GM12878 (cell line): ENCODE measurements at regions not wholly inside any gene's neighbourhood (a gene's known extent, or its start where the extent isn't known, plus 50 kb on each side); places are given as distances from the start of the nearest gene placed in this dataset.

Experiments
- ATAC-seq: fragments of 200-7000 bp; cut with Tn5 transposase; 3 replicates; pipeline ENCODE4 v1.9.1; 2020; ENCODE audit warnings: mild to moderate bottlenecking, moderate library complexity
- BruUV-seq: library from RNA; stranded (reverse); fragments of 400-500 nt; replicated peaks from 2 replicates; lab custom pipeline; 2021; lab: Mats Ljungman, UMichigan
- CTCF ChIA-PET: fragments of 300-600 bp; sonication (Branson Sonifier 250); formaldehyde crosslinking; extraction: SDS; loops from one replicate; lab custom pipeline; 2021; ENCODE audit warnings: inconsistent platforms; lab: Yijun Ruan, JAX
- POLR2A ChIA-PET: fragments of 350-600 bp; formaldehyde crosslinking; extraction: SDS; loops from one replicate; lab custom pipeline; 2021; ENCODE audit warnings: inconsistent platforms; lab: Charles Lee
- RAD21 ChIA-PET: fragments of 300-600 bp; sonication (Branson Sonifier 250); formaldehyde crosslinking; loops from one replicate; lab custom pipeline; 2023; ENCODE audit warnings: antibody characterized with exemption; ENCODE audit not compliant: unreplicated experiment; lab: Charles Lee
- SMC1A ChIA-PET: fragments of 300-600 bp; sonication (Branson Sonifier 250); formaldehyde crosslinking; loops from one replicate; lab custom pipeline; 2023; ENCODE audit not compliant: unreplicated experiment, uncharacterized antibody; lab: Charles Lee
- DNase-seq: peaks from one replicate; pipeline ENCODE4 v3.0.0-alpha.2; 2011; ENCODE audit warnings: low read depth, low spot score
- FAIRE-seq: peaks from 3 replicates; lab custom pipeline; 2011; peaks lifted over from hg19 to GRCh38; lab: Jason Lieb, UNC
- H2AFZ ChIP-seq: 2 replicates; pipeline ENCODE4 v1.6.0; 2011; ENCODE audit warnings: low read depth, low read length, control low read depth; ENCODE audit not compliant: control insufficient read depth
- H3K27ac ChIP-seq: 2 replicates; pipeline ENCODE4 v1.5.1; 2011; ENCODE audit warnings: control low read depth; ENCODE audit not compliant: control insufficient read depth, insufficient read depth
- H3K27me3 ChIP-seq, 2 experiments: replicated peaks in 1 of 2; 2 replicates each; pipeline versions ENCODE4 v1.6.0 to v1.6.1; 2011; ENCODE audit warnings: low read length in 1 of 2; ENCODE audit not compliant: control insufficient read depth in 2 of 2, insufficient read depth in 2 of 2
- H3K36me3 ChIP-seq, 2 experiments: 2 replicates each; pipeline ENCODE4 v1.5.1; 2011; ENCODE audit warnings: low read length in 1 of 2; ENCODE audit not compliant: control insufficient read depth in 2 of 2, insufficient read depth in 2 of 2
- H3K4me1 ChIP-seq: 2 replicates; pipeline ENCODE4 v1.6.1; 2011; ENCODE audit warnings: mild to moderate bottlenecking, low read length, moderate library complexity, mixed read lengths; ENCODE audit not compliant: control insufficient read depth, insufficient read depth
- H3K4me2 ChIP-seq: 2 replicates; pipeline ENCODE4 v1.6.0; 2011; ENCODE audit warnings: control low read depth; ENCODE audit not compliant: control insufficient read depth, insufficient read depth
- H3K4me3 ChIP-seq: fragments of 200-600 bp; sonication (generic); 2 replicates; pipeline ENCODE4 v1.5.1; 2016
- H3K79me2 ChIP-seq: 2 replicates; pipeline ENCODE4 v1.6.0; 2011; ENCODE audit warnings: low read length; ENCODE audit not compliant: control insufficient read depth, insufficient read depth
- H3K9ac ChIP-seq: 2 replicates; pipeline ENCODE4 v1.8.0; 2011; ENCODE audit warnings: low read length, control low read depth, mixed read lengths; ENCODE audit not compliant: control insufficient read depth, insufficient read depth
- H3K9me3 ChIP-seq: replicated peaks from 3 replicates; pipeline ENCODE4 v1.5.1; 2011; ENCODE audit warnings: mild to moderate bottlenecking, low read length; ENCODE audit not compliant: control insufficient read depth, insufficient read depth
- H4K20me1 ChIP-seq: 2 replicates; pipeline ENCODE4 v1.6.0; 2011; ENCODE audit not compliant: control insufficient read depth, insufficient read depth
- BCL11A ChIP-seq: IDR thresholded peaks from 2 replicates; pipeline ENCODE4 v1.6.1; 2011; ENCODE audit warnings: low read depth, low read length
- CBX5 ChIP-seq: sonication (generic); IDR thresholded peaks from 2 replicates; pipeline ENCODE4 v1.6.1; 2016; ENCODE audit warnings: low read depth, moderate library complexity, mild to moderate bottlenecking, inconsistent platforms
- EP300 ChIP-seq, 2 experiments: fragments of 150-350 bp in 1 of 2; IDR thresholded peaks; 2 replicates each; pipeline ENCODE4 v1.6.1; 2011 to 2012; ENCODE audit warnings: low read depth in 2 of 2, low read length in 2 of 2, borderline replicate concordance in 1 of 2, improper control_type of control experiment in 1 of 2, inconsistent platforms in 1 of 2; ENCODE audit not compliant: control insufficient read depth in 1 of 2
- ETV6 ChIP-seq, 2 experiments: fragments of 450-650 bp in 1 of 2; IDR thresholded peaks in 1 of 2; conservative IDR thresholded peaks in 1 of 2; 2 replicates each; pipeline ENCODE4 v1.6.1; 2014; ENCODE audit warnings: antibody characterized with exemption in 1 of 2, borderline replicate concordance in 1 of 2, low read depth in 1 of 2, mild to moderate bottlenecking in 1 of 2, moderate library complexity in 1 of 2
- HDGF ChIP-seq: fragments of 450-650 bp; IDR thresholded peaks from 2 replicates; pipeline ENCODE4 v1.6.1; 2016; ENCODE audit warnings: antibody characterized with exemption
- IRF4 ChIP-seq: IDR thresholded peaks from 2 replicates; pipeline ENCODE4 v1.6.1; 2011; ENCODE audit warnings: low read depth, low read length
- NFYA ChIP-seq: IDR thresholded peaks from 2 replicates; pipeline ENCODE4 v1.6.1; 2011; ENCODE audit warnings: low read depth, mild to moderate bottlenecking, low read length, improper control_type of control experiment, borderline replicate concordance
- NKRF ChIP-seq: fragments of 450-650 bp; conservative IDR thresholded peaks from 2 replicates; pipeline ENCODE4 v1.6.1; 2017; ENCODE audit warnings: mild to moderate bottlenecking, moderate library complexity
- PAX5 ChIP-seq: IDR thresholded peaks from 2 replicates; pipeline ENCODE4 v1.6.1; 2011; ENCODE audit warnings: low read depth, low read length, borderline replicate concordance
- RB1 ChIP-seq: fragments of 450-650 bp; formaldehyde crosslinking; IDR thresholded peaks from 2 replicates; pipeline ENCODE4 v1.6.1; 2017; ENCODE audit warnings: mild to moderate bottlenecking, borderline replicate concordance
- RELA ChIP-seq: fragments of 450-650 bp; IDR thresholded peaks from 2 replicates; pipeline ENCODE4 v1.8.0; 2014; ENCODE audit warnings: borderline replicate concordance; ENCODE audit not compliant: partially characterized antibody
- SIX5 ChIP-seq: IDR thresholded peaks from 2 replicates; pipeline ENCODE4 v1.6.1; 2011; ENCODE audit warnings: mild to moderate bottlenecking, low read depth, low read length, moderate library complexity; ENCODE audit not compliant: severe bottlenecking
- SMARCA5 ChIP-seq: fragments of 450-650 bp; IDR thresholded peaks from 2 replicates; pipeline ENCODE4 v1.6.1; 2017; ENCODE audit warnings: mild to moderate bottlenecking
- SREBF2 ChIP-seq: IDR thresholded peaks from 2 replicates; pipeline ENCODE4 v1.6.1; 2012; ENCODE audit warnings: mild to moderate bottlenecking, low read length
- SRF ChIP-seq, 2 experiments: IDR thresholded peaks; 2 replicates each; pipeline ENCODE4 v1.6.1; 2011; ENCODE audit warnings: low read depth in 2 of 2, low read length in 2 of 2, mild to moderate bottlenecking in 1 of 2, moderate library complexity in 1 of 2
- TAF1 ChIP-seq: IDR thresholded peaks from 2 replicates; pipeline ENCODE4 v1.6.1; 2011; ENCODE audit warnings: mild to moderate bottlenecking, low read depth, low read length, borderline replicate concordance
- YBX1 ChIP-seq: fragments of 450-650 bp; IDR thresholded peaks from 2 replicates; pipeline ENCODE4 v1.6.1; 2016; ENCODE audit warnings: antibody characterized with exemption
- ZSCAN29 ChIP-seq: fragments of 450-650 bp; IDR thresholded peaks from 2 replicates; pipeline ENCODE4 v1.6.1; 2017; ENCODE audit warnings: mild to moderate bottlenecking, moderate library complexity
- WGBS: methylation state at CpG from one replicate; pipeline ENCODE4 v1.1.6; 2016; ENCODE audit warnings: low lambda C conversion rate; ENCODE audit not compliant: insufficient replicate concordance, insufficient coverage; ENCODE audit errors: missing lambda C conversion rate; 5-methylcytosine and 5-hydroxymethylcytosine counted together
- in situ Hi-C: fragments of 300-500 bp; cut with MboI; formaldehyde crosslinking; loops from 9 replicates; pipeline ENCODE4 v1.14.3; 2018; ENCODE audit warnings: mixed read lengths
- intact Hi-C: fragments of 100-400 bp; cut with micrococcal nuclease; formaldehyde crosslinking; loops from one replicate; pipeline ENCODE4 v1.14.2; 2022; ENCODE audit not compliant: unreplicated experiment
- TF ChIP-seq, protein P1 (sequence below): fragments of 450-650 bp; IDR thresholded peaks from 2 replicates; pipeline ENCODE4 v1.6.1; 2014; ENCODE audit warnings: mild to moderate bottlenecking
- TF ChIP-seq, protein P2 (sequence below): fragments of 150-350 bp; IDR thresholded peaks from 2 replicates; pipeline ENCODE4 v1.6.1; 2014; ENCODE audit warnings: mild to moderate bottlenecking, low read depth, low read length

GRCh38 chr3:30290479-30290878, 315.9 kb upstream of the TGFBR2 start:
- RAD21 ChIA-PET = no interaction called here
- Histone ChIP-seq H3K4me2 (no peak overlapping the region), H3K36me3 (no peaks in the 10 kb centered on the region), H3K27ac (no peak overlapping the region), H3K4me3 (no peak overlapping the region), H4K20me1 (no peaks in the 10 kb centered on the region), H3K9ac (no peak overlapping the region), H3K9me3 (no peaks in the 10 kb centered on the region), H3K79me2 (no peaks in the 10 kb centered on the region)
- FAIRE-seq = no peak
- POLR2A ChIA-PET = no interaction called here
- BruUV-seq = no TSS peak
- 31% methylated on average over 12 of the region's 12 CpGs for WGBS
- CTCF ChIA-PET = no interaction called here
- in situ Hi-C loops (no loop called here), intact Hi-C loops (no loop called here)
- SMC1A ChIA-PET = interaction anchor here (0.6 kb wide), 1 partner anchor 1112 kb away, joined by 3 read pairs; no protein-coding TSS in a partner anchor
- no peak for TF ChIP-seq YBX1
- no peak for TF ChIP-seq SREBF2
- no peak for TF ChIP-seq SMARCA5
- no peak for TF ChIP-seq RELA
- TF ChIP-seq ZSCAN29 = no peak
- TF ChIP-seq IRF4 = no peak
- no peak for TF ChIP-seq ETV6 (conservative IDR thresholded peaks at IDR 0.05 in 1 of 2, IDR thresholded peaks at IDR 0.05 in 1 of 2; ENCODE audit: borderline replicate concordance in 1 of 2, low read depth in 1 of 2)
- no peak for TF ChIP-seq RB1
- TF ChIP-seq SIX5 = no peak
- TF ChIP-seq BCL11A = no peak
- TF ChIP-seq, protein P1, sequence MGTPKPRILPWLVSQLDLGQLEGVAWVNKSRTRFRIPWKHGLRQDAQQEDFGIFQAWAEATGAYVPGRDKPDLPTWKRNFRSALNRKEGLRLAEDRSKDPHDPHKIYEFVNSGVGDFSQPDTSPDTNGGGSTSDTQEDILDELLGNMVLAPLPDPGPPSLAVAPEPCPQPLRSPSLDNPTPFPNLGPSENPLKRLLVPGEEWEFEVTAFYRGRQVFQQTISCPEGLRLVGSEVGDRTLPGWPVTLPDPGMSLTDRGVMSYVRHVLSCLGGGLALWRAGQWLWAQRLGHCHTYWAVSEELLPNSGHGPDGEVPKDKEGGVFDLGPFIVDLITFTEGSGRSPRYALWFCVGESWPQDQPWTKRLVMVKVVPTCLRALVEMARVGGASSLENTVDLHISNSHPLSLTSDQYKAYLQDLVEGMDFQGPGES = no peak
- TF ChIP-seq SRF (IDR thresholded peaks at IDR 0.05; ENCODE audit: low read depth in 2 of 2, low read length in 2 of 2) = no peak
- no peak for TF ChIP-seq TAF1
- no peak for TF ChIP-seq HDGF
- TF ChIP-seq NFYA = no peak
- TF ChIP-seq NKRF = no peak
- TF ChIP-seq, protein P2, sequence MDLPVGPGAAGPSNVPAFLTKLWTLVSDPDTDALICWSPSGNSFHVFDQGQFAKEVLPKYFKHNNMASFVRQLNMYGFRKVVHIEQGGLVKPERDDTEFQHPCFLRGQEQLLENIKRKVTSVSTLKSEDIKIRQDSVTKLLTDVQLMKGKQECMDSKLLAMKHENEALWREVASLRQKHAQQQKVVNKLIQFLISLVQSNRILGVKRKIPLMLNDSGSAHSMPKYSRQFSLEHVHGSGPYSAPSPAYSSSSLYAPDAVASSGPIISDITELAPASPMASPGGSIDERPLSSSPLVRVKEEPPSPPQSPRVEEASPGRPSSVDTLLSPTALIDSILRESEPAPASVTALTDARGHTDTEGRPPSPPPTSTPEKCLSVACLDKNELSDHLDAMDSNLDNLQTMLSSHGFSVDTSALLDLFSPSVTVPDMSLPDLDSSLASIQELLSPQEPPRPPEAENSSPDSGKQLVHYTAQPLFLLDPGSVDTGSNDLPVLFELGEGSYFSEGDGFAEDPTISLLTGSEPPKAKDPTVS = no peak
- no peak for TF ChIP-seq PAX5
- no peak for TF ChIP-seq EP300 (IDR thresholded peaks at IDR 0.05; ENCODE audit: borderline replicate concordance in 1 of 2, control insufficient read depth in 1 of 2, low read depth in 2 of 2, low read length in 2 of 2)
- TF ChIP-seq CBX5 = no peak
- TF ChIP-seq, all 136 proteins: peak for 0
- DNase-seq (no peak), ATAC-seq (no peak)
- Histone ChIP-seq H3K27me3 (no peaks in the 10 kb centered on the region), H3K4me1 (no peaks in the 10 kb centered on the region), H2AFZ (no peak overlapping the region)
